ENCODE measurements at regions not wholly inside any gene's neighbourhood (a gene's known extent, or its start where the extent isn't known, plus 50 kb on each side); places are given as distances from the start of the nearest gene placed in this dataset.

DNA sequence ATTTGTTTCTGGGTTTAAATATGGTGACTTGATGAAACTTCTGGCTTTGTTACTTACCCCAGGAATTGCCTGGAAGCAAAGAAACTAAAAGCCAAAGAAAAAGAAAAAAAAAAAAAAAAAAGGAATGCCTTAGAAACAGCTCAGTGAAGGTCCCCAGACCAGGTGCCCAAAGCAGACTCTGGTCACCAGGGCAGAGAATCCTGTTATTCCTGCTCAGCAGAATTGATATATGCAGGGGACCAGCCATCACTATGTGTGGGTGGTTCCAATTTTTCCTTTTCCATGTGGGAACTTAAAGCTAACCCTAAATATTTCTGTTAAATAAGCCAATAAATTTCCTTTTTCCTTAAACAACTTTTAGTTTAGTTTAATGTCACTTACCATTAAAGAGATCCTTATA lies 100.8 kb upstream of the TPRG1 start:
- TF ChIP-seq, protein P1, sequence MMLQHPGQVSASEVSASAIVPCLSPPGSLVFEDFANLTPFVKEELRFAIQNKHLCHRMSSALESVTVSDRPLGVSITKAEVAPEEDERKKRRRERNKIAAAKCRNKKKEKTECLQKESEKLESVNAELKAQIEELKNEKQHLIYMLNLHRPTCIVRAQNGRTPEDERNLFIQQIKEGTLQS (CRISPR knock-in tag; conservative IDR thresholded peaks at IDR 0.05) = no peak
- TF ChIP-seq ATF1 (CRISPR knock-in tag; IDR thresholded peaks at IDR 0.05) = no peak
- TF ChIP-seq GABPB1 (CRISPR knock-in tag; IDR thresholded peaks at IDR 0.05) = no peak
- TF ChIP-seq, protein P2, sequence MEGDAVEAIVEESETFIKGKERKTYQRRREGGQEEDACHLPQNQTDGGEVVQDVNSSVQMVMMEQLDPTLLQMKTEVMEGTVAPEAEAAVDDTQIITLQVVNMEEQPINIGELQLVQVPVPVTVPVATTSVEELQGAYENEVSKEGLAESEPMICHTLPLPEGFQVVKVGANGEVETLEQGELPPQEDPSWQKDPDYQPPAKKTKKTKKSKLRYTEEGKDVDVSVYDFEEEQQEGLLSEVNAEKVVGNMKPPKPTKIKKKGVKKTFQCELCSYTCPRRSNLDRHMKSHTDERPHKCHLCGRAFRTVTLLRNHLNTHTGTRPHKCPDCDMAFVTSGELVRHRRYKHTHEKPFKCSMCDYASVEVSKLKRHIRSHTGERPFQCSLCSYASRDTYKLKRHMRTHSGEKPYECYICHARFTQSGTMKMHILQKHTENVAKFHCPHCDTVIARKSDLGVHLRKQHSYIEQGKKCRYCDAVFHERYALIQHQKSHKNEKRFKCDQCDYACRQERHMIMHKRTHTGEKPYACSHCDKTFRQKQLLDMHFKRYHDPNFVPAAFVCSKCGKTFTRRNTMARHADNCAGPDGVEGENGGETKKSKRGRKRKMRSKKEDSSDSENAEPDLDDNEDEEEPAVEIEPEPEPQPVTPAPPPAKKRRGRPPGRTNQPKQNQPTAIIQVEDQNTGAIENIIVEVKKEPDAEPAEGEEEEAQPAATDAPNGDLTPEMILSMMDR (IDR thresholded peaks at IDR 0.05) = no peak
- no peak for TF ChIP-seq USF2 (CRISPR knock-in tag; IDR thresholded peaks at IDR 0.05)

Data from WTC11 (cell line).